EL (cell line): ENCODE measurements at regions not wholly inside any gene's neighbourhood (a gene's known extent, or its start where the extent isn't known, plus 50 kb on each side); places are given as distances from the start of the nearest gene placed in this dataset.
"Not testable (repeated sequence)": the region's sequence is repeated elsewhere in the genome, so short reads cannot be mapped to it uniquely, and the experiment has no call there.

ENCODE experiments used
- DNase-seq: peaks from one replicate; pipeline ENCODE4 v3.0.0-alpha.2; 2016

DNA sequence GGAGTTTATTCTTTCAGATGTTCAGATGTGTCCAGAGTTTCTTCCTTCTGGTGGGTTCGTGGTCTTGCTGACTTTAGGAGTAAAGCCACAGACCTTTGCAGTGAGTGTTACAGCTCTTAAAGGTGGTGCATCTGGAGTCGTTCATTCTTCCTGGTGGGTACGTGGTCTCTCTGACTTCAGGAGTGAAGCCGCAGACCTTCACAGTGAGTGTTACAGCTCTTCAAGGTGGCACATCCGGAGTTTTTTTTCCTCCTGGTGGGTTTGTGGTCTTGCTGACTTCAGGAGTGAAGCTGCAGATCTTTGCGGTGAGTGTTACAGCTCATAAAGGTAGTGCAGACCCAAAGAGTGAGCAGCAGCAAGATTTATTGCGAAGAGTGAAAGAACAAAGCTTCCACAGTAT is 1263.2 kb downstream of the REEP3 start:
- not testable (repeated sequence) for DNase-seq

DNA sequence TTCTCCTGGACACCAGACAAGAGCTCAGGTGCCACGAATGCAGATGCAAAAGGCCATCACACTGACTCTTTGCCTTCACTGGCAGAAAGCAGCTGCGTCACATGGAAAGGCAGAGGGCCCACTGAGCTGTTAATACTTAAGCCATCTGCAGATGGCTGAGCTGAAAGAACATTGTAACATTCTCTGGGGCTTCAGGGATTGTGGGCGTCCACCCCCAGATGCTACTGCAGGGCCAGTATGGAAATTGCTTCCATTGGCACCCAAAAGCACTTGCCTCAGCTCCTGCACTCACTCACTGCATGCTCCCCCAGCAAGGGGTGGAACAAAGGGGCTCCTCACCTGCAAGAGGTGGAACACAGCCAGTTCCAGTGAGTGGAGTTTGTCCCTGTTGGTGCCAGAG is 1264.6 kb downstream of the REEP3 start:
- no peak for DNase-seq

DNA sequence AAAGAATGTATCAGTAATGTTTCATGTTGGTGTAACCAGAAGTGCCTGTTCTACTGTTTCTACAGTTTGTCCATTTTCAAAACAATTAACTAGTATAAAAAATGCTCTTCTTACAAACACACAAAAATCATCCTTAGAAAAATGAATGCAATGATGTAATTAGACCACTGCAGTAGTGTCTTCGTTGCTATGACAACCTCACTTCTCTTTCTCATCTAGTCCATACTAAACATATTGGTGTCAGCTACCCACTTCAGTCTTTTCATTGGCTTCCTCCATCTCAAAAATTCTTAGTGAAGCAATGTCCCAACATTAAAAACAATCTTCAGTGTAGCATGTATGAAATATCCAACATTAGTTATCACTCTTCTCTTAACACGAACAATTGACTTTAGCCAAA is 1265.8 kb downstream of the REEP3 start:
- no peak for DNase-seq

DNA sequence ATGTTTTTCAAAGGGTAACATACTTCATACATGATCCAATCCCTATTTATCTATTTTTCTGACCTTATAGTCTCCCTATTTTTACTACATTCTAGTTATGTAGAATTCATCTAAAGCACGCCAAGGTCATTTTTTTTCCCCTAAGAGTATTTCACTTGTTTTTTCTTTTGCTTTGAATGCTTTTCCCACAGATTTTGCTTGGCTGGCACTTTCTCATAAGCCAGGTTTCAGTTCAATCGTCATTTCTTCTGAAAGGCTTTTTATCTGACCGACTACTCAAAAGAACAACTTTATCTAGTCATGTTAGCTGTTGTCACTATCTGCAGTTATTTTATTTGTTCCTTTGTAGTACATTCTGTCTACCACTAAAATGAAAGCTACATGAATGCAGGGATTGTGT is 1274.6 kb downstream of the REEP3 start:
- DNase-seq = no peak

- DNase-seq = no peak
Observed at GRCh38 chr10:64798297-64798696, 1277.1 kb downstream of the REEP3 start.

DNA sequence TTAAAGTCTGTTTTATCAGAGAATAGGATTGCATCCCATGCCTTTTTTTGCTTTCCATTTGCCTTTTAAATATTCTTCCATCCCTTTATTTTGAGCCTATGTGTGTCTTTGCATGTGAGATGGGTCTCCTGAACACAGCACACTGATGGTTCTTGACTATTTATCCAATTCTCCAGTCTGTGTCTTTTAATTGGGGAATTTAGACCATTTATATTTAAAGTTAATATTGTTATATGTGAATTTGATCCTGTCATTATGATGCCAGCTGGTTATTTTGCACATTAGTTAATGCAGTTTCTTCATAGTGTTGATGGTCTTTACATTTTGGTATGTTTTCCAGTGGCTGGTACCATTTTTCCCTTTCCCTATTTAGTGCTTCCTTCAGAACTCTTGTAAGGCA is 1287.0 kb downstream of the REEP3 start:
- DNase-seq = not testable (repeated sequence)

DNA sequence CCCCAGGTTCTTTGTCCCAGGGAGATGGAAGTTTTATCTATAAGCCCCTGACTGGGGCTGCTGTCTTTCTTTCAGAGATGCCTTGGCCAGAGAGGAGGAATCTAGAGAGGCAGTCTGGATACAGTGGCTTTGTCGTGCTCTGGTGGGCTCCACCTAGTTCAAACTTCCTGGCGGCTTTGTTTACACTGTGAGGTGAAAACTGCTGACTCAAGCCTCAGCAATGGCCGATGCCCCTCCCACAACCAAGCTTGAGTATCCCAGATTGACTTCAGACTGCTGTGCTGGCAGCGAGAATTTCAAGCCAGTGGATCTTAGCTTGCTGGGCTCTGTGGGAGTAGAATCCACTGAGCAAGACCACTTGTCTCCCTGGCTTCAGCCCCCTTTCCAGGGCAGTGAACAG is 1288.8 kb downstream of the REEP3 start:
- not testable (repeated sequence) for DNase-seq

- no peak for DNase-seq
Observed at GRCh38 chr10:64813391-64813790, 1292.2 kb downstream of the REEP3 start.

- DNase-seq = no peak
Observed at GRCh38 chr10:64814201-64814600, 1293.0 kb downstream of the REEP3 start.

GRCh38 chr10:64829888-64830412 is 1308.7 kb downstream of the REEP3 start:
- DNase-seq = no peak

- no peak for DNase-seq
Observed at GRCh38 chr10:64830869-64831268, 1309.7 kb downstream of the REEP3 start.

GRCh38 chr10:64840341-64840740 is 1319.1 kb downstream of the REEP3 start:
- DNase-seq = no peak

DNA sequence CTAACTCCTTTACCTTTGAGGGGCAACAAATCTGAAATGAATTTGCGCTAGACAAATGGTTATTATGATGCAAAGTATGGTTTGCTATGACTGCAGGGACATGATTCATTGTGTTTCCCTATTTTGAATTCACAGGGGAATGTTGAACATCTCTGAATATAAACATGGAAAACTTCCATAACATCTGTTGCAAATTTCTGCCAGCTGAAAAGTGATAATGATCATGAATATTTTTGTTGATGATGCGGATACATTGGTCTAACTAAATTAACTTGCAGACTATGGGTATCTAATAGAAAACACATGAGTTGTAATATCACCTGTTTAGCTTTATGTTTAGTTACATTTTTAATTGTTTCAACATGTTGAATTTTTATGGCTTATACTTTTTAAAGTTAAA is 1325.5 kb downstream of the REEP3 start:
- DNase-seq = no peak

DNA sequence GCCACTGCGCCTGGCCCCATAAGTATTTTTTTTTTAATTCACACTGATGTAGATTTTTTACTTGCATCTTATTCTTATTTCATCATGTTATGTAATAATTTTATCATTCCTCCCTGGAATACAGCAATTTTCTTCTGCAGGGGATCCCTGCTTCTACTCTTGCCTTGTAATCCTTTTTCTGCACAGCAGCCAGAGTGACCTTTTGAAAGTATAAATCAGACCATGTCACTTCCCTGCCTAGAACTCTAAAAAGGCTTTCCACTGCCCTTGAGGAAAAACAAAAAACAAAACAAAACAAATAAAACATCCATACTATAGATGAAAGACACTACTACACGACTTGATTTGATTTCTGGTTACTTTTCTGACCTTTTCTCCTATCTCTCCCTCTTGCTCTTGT is 1334.7 kb downstream of the REEP3 start:
- DNase-seq = no peak

DNA sequence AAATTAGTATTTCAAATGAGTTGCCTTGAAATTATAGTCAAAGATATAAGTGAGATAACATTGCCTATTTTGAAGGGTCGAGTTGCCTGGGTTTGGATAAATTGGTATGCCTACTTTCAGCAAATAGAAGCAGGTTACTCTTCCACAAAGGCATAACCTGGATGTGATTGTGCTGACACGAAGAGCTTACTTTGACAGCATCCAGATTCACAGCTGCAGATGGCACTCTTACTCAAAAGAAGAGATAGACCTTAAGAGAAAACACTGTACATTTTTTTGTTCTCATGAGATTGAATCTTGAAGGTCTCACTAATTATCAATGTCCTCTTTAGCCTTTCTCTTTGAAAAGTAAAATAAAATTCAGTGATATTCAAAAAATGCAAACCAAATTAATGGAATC is 1338.7 kb downstream of the REEP3 start:
- no peak for DNase-seq

DNA sequence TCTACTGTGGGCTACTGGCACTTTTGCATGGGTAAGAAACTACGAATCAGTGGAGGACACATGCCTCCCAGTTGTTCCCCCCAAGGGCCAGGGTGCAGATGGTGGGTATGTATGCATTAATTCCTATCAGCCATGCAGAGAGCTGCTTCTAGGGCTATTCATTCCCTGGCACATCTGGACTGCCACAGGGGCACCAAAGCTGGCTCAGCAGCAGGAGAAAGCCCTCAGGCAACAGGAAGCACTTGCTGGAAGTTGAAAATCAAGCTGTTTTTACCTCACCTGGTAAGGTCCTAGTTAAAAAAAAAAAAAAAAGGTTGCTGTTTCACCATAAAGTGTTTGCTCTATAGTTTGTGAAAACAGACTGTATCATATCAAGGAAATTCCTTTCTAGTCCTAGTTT is 1342.6 kb downstream of the REEP3 start:
- no peak for DNase-seq

DNA sequence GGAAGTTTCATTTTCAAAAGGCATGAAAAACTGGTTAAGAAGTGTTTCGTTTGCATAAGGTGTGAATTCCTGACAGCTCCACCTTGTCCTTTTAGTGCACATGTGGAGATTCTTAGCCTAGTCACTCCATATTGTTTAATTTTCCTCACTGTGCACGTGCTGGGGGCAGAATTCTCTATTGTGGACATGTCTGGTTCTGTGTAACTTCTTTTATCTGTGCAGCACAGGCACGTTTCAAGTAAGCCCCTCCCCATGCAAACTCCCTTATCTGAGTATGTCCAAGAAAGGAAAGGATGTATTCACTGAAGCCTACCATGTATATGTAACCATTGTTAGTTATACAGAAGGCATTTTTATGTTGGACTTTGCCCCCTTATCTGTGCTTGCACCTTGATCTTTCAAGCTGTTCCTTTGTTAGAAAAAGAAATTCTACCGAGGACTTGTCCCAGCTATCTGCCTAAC is 1346.3 kb downstream of the REEP3 start:
- no peak for DNase-seq

DNA sequence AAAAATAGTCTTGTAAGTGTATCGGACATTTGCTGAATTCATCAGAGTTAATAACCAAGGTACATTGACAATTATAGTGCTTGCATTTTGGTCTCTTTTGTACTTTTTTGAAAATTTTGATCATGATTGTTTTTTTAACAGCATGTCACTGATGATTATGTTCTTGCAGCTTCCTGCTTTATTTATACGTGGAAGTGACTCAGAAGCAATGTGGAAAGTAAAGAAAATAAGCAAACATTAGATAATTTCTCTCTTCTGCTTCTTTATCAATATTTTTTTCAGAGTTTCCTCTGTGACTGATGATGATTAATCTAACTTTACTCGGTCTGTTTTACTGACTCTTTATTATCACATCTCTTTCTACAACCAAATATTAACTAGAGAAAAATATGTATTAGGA is 1351.9 kb downstream of the REEP3 start:
- DNase-seq = no peak

DNA sequence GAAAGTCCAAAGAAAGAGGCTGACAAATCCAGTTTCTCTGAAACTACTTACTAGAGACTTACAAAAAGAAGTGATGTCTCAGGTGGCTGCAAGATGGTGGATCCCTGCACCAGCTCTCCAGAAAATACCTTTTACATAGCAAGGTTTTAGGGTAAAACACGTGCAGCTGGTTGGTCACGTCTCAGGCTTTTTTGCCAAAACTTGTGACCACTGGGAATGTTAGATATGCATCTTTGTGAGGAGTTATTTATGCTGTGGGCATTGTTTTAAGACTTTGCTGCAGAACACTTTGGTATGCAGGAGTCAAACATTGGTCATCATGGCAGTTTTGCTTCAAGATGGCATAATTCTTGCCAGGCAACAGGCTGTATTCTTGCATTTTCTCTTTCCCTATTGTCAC is 1352.8 kb downstream of the REEP3 start:
- DNase-seq = no peak

- no peak for DNase-seq
Observed at GRCh38 chr10:64880546-64880945, 1359.3 kb downstream of the REEP3 start.

DNA sequence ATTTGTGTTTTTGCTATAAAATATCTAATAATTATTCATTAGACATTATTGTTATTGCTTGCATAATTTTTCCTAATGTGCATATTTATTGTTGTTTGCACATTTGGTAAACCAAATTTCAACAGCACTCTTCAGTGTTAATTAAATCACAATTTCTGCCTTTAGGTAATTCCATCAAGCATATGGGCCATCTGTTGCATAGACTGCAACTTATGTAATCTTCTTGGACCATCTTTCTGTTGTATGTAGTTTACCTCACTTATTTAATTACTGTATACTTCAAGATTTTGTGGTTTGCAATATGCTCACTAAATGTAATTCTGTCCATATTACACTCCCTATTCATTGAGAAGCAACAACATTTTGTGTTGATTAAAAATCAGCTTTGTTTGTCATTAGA is 1360.1 kb downstream of the REEP3 start:
- DNase-seq = no peak

- DNase-seq = no peak
Observed at GRCh38 chr10:64896582-64896981, 1375.4 kb downstream of the REEP3 start.

DNA sequence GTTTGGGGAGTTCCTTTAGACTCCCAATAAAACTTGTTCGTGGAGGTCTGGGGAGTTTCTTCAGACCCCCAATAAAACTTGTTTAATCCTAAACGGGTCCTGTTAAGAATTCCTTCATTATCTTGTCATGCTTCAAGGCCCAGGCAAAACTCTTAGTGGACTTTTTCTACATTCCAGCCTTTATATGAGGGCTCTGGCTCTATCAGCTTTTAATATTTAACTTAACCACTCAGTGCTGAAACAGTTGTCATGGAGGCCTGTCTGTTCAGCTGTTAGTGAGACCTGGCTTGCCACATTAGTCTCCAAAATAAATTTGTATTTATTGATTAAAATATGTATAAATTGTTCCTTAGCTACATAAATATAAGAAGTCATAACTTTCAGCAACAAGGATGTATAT is 1385.1 kb downstream of the REEP3 start:
- DNase-seq = not testable (repeated sequence)

DNA sequence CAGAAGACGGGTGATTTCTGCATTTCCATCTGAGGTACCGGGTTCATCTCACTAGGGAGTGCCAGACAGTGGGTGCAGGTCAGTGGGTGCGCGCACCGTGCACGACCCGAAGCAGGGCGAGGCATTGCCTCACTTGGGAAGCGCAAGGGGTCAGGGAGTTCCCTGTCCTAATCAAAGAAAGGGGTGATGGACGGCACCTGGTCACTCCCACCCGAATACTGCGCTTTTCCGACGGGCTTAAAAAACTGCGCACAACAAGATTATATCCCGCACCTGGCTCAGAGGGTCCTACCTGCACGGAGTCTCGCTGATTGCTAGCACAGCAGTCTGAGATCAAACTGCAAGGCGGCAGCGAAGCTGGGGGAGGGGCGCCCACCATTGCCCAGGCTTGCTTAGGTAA is 1403.1 kb downstream of the REEP3 start:
- DNase-seq = not testable (repeated sequence)

GRCh38 chr10:64952042-64952441 is 1430.8 kb downstream of the REEP3 start:
- DNase-seq = no peak

DNA sequence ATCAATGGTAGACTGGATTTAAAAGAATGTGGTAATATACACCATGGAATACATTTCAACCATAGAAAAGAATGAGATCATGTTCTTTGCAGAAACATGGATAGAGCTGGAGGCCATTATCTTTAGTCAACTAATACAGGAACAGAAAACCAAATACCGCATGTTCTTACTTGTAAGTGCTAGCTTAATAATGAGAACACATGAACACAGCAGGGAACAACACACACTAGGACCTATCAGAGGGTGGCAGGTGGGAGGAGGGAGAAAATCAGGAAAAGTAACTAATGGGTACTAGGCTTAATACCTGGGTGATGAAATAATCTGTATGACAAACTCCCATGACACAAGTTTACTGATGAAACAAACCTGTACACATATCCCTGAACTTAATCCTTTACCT is 1435.2 kb downstream of the REEP3 start:
- DNase-seq = no peak
